ENCODE measurements at regions not wholly inside any gene's neighbourhood (a gene's known extent, or its start where the extent isn't known, plus 50 kb on each side); places are given as distances from the start of the nearest gene placed in this dataset.

DNA sequence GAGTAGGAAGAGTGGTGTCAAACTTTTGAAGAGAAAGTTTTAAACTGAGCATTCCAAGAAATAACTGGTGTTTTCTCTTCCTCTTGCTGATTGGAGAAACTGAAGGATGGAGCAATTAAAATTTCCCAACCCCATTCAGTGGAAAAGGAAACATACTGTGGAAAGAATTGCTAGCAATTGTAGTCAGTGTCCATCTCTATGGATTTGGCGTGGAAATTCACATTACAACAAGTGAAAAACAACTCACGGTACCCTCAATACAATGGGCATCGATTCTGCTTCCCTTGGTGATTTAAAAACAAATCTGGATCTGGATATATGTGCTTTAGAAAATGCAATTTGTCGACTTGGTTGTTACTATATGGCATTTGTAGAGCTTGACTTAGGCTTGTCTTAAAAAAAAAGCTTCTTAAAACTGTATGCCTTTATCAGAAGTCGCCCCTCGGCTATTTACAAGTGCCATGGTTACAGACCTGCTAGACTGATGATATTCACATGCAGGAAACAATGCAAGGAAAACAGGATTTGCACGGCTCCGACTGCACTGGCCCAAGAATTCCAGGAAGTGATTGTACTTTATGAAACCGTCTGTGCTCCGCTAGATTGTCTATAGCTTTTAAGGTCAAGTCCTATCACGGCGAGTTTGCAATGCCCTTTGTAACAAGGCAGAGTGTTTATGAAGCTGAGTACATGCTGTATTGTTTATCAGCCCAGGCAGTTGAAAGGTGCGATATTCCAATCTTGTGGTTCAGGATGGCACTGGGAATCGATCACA is 131.7 kb upstream of the PHACTR1 start:
- POLR2A ChIA-PET, result no interaction called here
- Histone ChIP-seq H3K9me3 (ENCODE audit: control extremely low read depth in 1 of 3, control insufficient read depth in 2 of 3, insufficient read depth in 1 of 3, low read length in 2 of 3) (no peaks in the 10 kb centered on the region), H2AFZ (ENCODE audit: insufficient read depth, low read depth, low read length, poor library complexity, severe bottlenecking) (no peak overlapping the region), H3K27ac (ENCODE audit: low read length in 2 of 2) (no peak overlapping the region), H3K4me2 (replicated peaks; ENCODE audit: low read depth, low read length, poor library complexity, severe bottlenecking) (no peak overlapping the region), H3K4me3 (ENCODE audit: control extremely low read depth in 1 of 5, extremely low read depth in 1 of 5, insufficient read depth in 1 of 5, low read depth in 2 of 5, low read length in 4 of 5) (no peak overlapping the region), H3K4me1 (ENCODE audit: control insufficient read depth in 2 of 2, insufficient read depth in 2 of 2, low read length in 2 of 2) (no peaks in the 10 kb centered on the region), H4K20me1 (ENCODE audit: control insufficient read depth, insufficient read depth, low read length, poor library complexity, severe bottlenecking) (no peaks in the 10 kb centered on the region), H3K27me3 (replicated peaks in 1 of 4; ENCODE audit: control extremely low read depth in 1 of 4, control insufficient read depth in 3 of 4, insufficient read depth in 4 of 4, low read length in 3 of 4) (no peaks in the 10 kb centered on the region), H3K9ac (ENCODE audit: low read length) (no peak overlapping the region), H3K79me2 (ENCODE audit: control insufficient read depth, insufficient read depth, low read length) (no peaks in the 10 kb centered on the region), H3K36me3 (replicated peaks in 1 of 2; ENCODE audit: control extremely low read depth in 1 of 2, control insufficient read depth in 1 of 2, extremely low read depth in 1 of 2, insufficient read depth in 2 of 2, low read length in 1 of 2) (no peaks in the 10 kb centered on the region)
- no peak for TF ChIP-seq EZH2 (IDR thresholded peaks at IDR 0.05; ENCODE audit: borderline replicate concordance, insufficient read depth, low read depth, low read length, poor library complexity, severe bottlenecking)
- intact Hi-C loops (cut with micrococcal nuclease), result no loop called here
- CTCF ChIA-PET, result interaction anchor here (0.6 kb wide), 1 partner anchor 880 kb away, joined by 3 read pairs; no protein-coding TSS in a partner anchor
- Mint-ChIP-seq H3K4me1 (no peaks in the 10 kb centered on the region), H3K27me3 (peaks cover 7% of the 10 kb centered on the region), H3K4me3 (no peak overlapping the region), H3K9me3 (ENCODE audit: insufficient read depth) (no peaks in the 10 kb centered on the region), H3K27ac (no peak overlapping the region)
- no peak for ATAC-seq (ENCODE audit: low read depth)
- no peak for DNase-seq
- WGBS (ENCODE audit: insufficient coverage), result 91% methylated on average over 12 of the region's 14 CpGs

DNA sequence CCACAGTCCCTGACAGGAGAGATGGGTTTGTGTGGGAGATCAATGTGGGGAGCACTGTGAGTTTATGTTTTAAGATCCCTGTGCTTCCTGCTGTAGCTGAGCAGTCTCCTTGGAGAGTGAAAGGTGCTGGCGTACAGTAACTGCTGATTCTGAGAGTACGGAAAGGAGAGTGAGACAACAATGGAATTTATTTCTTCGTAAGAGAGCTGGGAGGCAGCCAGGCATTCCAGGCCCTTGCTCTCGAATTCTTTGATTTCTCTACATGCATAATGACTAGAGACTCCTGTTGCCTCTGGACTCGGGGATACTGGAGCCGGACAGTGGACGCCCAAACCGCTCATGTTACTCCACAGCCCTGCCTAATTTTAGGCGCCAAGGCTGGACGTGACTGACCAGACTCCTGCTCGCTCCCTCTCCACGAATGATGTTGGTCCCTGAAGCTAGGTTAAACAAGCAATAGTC is 131.0 kb upstream of the PHACTR1 start:
- CTCF ChIA-PET, result no interaction called here
- H3K27ac ChIP-seq (ENCODE audit: low read length in 2 of 2), result no peak overlapping the region
- no peak overlapping the region for H2AFZ ChIP-seq (ENCODE audit: insufficient read depth, low read depth, low read length, poor library complexity, severe bottlenecking)
- no peak overlapping the region for H3K4me2 ChIP-seq (replicated peaks; ENCODE audit: low read depth, low read length, poor library complexity, severe bottlenecking)
- no peaks in the 10 kb centered on the region for H3K27me3 ChIP-seq (replicated peaks in 1 of 4; ENCODE audit: control extremely low read depth in 1 of 4, control insufficient read depth in 3 of 4, insufficient read depth in 4 of 4, low read length in 3 of 4)
- Mint-ChIP-seq H3K27me3 (peaks cover 7% of the 10 kb centered on the region), H3K27ac (no peak overlapping the region), H3K9me3 (ENCODE audit: insufficient read depth) (no peaks in the 10 kb centered on the region), H3K4me1 (no peaks in the 10 kb centered on the region), H3K4me3 (no peak overlapping the region)
- H3K4me3 ChIP-seq (ENCODE audit: control extremely low read depth in 1 of 5, extremely low read depth in 1 of 5, insufficient read depth in 1 of 5, low read depth in 2 of 5, low read length in 4 of 5), result no peak overlapping the region
- no peak for TF ChIP-seq EZH2 (IDR thresholded peaks at IDR 0.05; ENCODE audit: borderline replicate concordance, insufficient read depth, low read depth, low read length, poor library complexity, severe bottlenecking)
- TF ChIP-seq, protein P1, sequence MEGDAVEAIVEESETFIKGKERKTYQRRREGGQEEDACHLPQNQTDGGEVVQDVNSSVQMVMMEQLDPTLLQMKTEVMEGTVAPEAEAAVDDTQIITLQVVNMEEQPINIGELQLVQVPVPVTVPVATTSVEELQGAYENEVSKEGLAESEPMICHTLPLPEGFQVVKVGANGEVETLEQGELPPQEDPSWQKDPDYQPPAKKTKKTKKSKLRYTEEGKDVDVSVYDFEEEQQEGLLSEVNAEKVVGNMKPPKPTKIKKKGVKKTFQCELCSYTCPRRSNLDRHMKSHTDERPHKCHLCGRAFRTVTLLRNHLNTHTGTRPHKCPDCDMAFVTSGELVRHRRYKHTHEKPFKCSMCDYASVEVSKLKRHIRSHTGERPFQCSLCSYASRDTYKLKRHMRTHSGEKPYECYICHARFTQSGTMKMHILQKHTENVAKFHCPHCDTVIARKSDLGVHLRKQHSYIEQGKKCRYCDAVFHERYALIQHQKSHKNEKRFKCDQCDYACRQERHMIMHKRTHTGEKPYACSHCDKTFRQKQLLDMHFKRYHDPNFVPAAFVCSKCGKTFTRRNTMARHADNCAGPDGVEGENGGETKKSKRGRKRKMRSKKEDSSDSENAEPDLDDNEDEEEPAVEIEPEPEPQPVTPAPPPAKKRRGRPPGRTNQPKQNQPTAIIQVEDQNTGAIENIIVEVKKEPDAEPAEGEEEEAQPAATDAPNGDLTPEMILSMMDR (IDR thresholded peaks at IDR 0.05), result no peak
- no peaks in the 10 kb centered on the region for H3K79me2 ChIP-seq (ENCODE audit: control insufficient read depth, insufficient read depth, low read length)
- DNase-seq (no peak), ATAC-seq (ENCODE audit: low read depth) (no peak)
- no peaks in the 10 kb centered on the region for H3K9me3 ChIP-seq (ENCODE audit: control extremely low read depth in 1 of 3, control insufficient read depth in 2 of 3, insufficient read depth in 1 of 3, low read length in 2 of 3)
- POLR2A ChIA-PET, result no interaction called here
- WGBS (ENCODE audit: insufficient coverage), result 95% methylated on average over 11 of the region's 12 CpGs
- no peaks in the 10 kb centered on the region for H4K20me1 ChIP-seq (ENCODE audit: control insufficient read depth, insufficient read depth, low read length, poor library complexity, severe bottlenecking)
- H3K4me1 ChIP-seq (ENCODE audit: control insufficient read depth in 2 of 2, insufficient read depth in 2 of 2, low read length in 2 of 2), result no peaks in the 10 kb centered on the region
- intact Hi-C loops (cut with micrococcal nuclease), result no loop called here
- no peak overlapping the region for H3K9ac ChIP-seq (ENCODE audit: low read length)
- no peaks in the 10 kb centered on the region for H3K36me3 ChIP-seq (replicated peaks in 1 of 2; ENCODE audit: control extremely low read depth in 1 of 2, control insufficient read depth in 1 of 2, extremely low read depth in 1 of 2, insufficient read depth in 2 of 2, low read length in 1 of 2)
